Ishikawa (cell line): ENCODE measurements at regions not wholly inside any gene's neighbourhood (a gene's known extent, or its start where the extent isn't known, plus 50 kb on each side); places are given as distances from the start of the nearest gene placed in this dataset.

Experiments
- CEBPB ChIP-seq: IDR thresholded peaks from 2 replicates; pipeline ENCODE4 v1.6.1; 2012
- EGR1 ChIP-seq: IDR thresholded peaks from 2 replicates; pipeline ENCODE4 v1.6.1; 2012
- EP300 ChIP-seq: IDR thresholded peaks from 2 replicates; pipeline ENCODE4 v1.6.1; 2012; ENCODE audit warnings: borderline replicate concordance
- RAD21 ChIP-seq: IDR thresholded peaks from 2 replicates; pipeline ENCODE4 v1.6.1; 2012; ENCODE audit warnings: low read depth
- TAF1 ChIP-seq: IDR thresholded peaks from 2 replicates; pipeline ENCODE4 v1.6.1; 2012; ENCODE audit warnings: low read depth, mild to moderate bottlenecking
- USF1 ChIP-seq: IDR thresholded peaks from 2 replicates; pipeline ENCODE4 v1.6.1; 2012
- ZBTB7A ChIP-seq: IDR thresholded peaks from 2 replicates; pipeline ENCODE4 v1.6.1; 2012; ENCODE audit warnings: low read depth

GRCh38 chr10:128883231-128884032, 583.6 kb upstream of the MGMT start:
- TF ChIP-seq ZBTB7A (no peak), TAF1 (no peak), EP300 (no peak), EGR1 (no peak), RAD21 (no peak), USF1 (no peak), CEBPB (no peak)
